ENCODE measurements at regions not wholly inside any gene's neighbourhood (a gene's known extent, or its start where the extent isn't known, plus 50 kb on each side); places are given as distances from the start of the nearest gene placed in this dataset.

DNA sequence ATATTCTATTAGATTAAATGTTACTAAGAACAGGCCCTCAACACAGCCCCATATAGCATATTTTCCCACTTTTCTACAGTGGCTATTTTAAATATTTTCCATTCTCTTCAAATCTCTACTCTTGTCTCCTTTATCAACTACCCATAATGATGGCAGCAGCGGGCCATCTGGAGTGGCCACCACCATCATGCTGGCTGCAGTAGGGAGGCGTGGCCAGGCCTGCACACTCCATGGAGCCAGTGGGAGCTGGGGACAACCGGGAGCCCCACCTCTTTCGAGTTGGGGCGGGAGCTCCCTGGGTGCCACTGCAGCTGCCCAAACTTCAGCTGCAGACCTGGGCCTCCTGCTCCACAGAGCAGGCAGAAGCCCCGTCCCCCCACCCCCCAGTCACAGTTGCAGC, 98.4 kb upstream of the RANBP6 start:
- TF ChIP-seq, protein P1, sequence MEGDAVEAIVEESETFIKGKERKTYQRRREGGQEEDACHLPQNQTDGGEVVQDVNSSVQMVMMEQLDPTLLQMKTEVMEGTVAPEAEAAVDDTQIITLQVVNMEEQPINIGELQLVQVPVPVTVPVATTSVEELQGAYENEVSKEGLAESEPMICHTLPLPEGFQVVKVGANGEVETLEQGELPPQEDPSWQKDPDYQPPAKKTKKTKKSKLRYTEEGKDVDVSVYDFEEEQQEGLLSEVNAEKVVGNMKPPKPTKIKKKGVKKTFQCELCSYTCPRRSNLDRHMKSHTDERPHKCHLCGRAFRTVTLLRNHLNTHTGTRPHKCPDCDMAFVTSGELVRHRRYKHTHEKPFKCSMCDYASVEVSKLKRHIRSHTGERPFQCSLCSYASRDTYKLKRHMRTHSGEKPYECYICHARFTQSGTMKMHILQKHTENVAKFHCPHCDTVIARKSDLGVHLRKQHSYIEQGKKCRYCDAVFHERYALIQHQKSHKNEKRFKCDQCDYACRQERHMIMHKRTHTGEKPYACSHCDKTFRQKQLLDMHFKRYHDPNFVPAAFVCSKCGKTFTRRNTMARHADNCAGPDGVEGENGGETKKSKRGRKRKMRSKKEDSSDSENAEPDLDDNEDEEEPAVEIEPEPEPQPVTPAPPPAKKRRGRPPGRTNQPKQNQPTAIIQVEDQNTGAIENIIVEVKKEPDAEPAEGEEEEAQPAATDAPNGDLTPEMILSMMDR (IDR thresholded peaks at IDR 0.05; ENCODE audit: borderline replicate concordance, extremely low read depth, low read length, poor library complexity, severe bottlenecking): no peak
- TF ChIP-seq EZH2 (IDR thresholded peaks at IDR 0.05; ENCODE audit: borderline replicate concordance, low read depth, low read length, severe bottlenecking): no peak
